GM23248 (cell line): ENCODE measurements at regions not wholly inside any gene's neighbourhood (a gene's known extent, or its start where the extent isn't known, plus 50 kb on each side); places are given as distances from the start of the nearest gene placed in this dataset.
A peak's percentile ranks its signal among the peaks of the same experiment; 100 is the strongest.

Source experiments
- DNase-seq: peaks from one replicate; pipeline ENCODE4 v3.0.0-alpha.2; 2015
- H2AFZ ChIP-seq: fragments of 200-600 bp; sonication (generic); 2 replicates; pipeline ENCODE4 v1.6.1; 2016; ENCODE audit warnings: antibody characterized with exemption
- H3F3A ChIP-seq: fragments of 200-600 bp; sonication (generic); 2 replicates; pipeline ENCODE4 v1.6.1; 2016; ENCODE audit warnings: mild to moderate bottlenecking, antibody characterized with exemption, mixed run types; ENCODE audit not compliant: insufficient read depth
- H3K27ac ChIP-seq: fragments of 200-600 bp; sonication (generic); 2 replicates; pipeline ENCODE4 v1.5.1; 2016; ENCODE audit warnings: mild to moderate bottlenecking
- H3K27me3 ChIP-seq: fragments of 200-600 bp; sonication (generic); replicated peaks from 2 replicates; pipeline ENCODE4 v1.6.1; 2016; ENCODE audit warnings: mild to moderate bottlenecking; ENCODE audit not compliant: insufficient read depth
- H3K36me3 ChIP-seq: fragments of 200-600 bp; sonication (generic); 2 replicates; pipeline ENCODE4 v1.6.1; 2016; ENCODE audit warnings: low read depth, mild to moderate bottlenecking
- H3K4me1 ChIP-seq: fragments of 200-600 bp; sonication (generic); 2 replicates; pipeline ENCODE4 v1.6.1; 2016; ENCODE audit warnings: mild to moderate bottlenecking; ENCODE audit not compliant: insufficient read depth
- H3K4me2 ChIP-seq: fragments of 200-600 bp; sonication (generic); one replicate; pipeline ENCODE4 v1.6.1; 2016; ENCODE audit warnings: mild to moderate bottlenecking; ENCODE audit not compliant: unreplicated experiment
- H3K4me3 ChIP-seq: fragments of 200-600 bp; sonication (generic); 2 replicates; pipeline ENCODE4 v1.5.1; 2016; ENCODE audit warnings: mild to moderate bottlenecking
- H3K79me2 ChIP-seq: fragments of 200-600 bp; sonication (generic); 2 replicates; pipeline ENCODE4 v1.6.1; 2016; ENCODE audit warnings: mild to moderate bottlenecking; ENCODE audit not compliant: insufficient read depth
- H3K9ac ChIP-seq: fragments of 200-600 bp; sonication (generic); 2 replicates; pipeline ENCODE4 v1.6.1; 2016; ENCODE audit warnings: mild to moderate bottlenecking
- H3K9me2 ChIP-seq: fragments of 200-600 bp; sonication (generic); 2 replicates; pipeline ENCODE4 v1.6.1; 2016; ENCODE audit warnings: mixed run types, mild to moderate bottlenecking, moderate library complexity; ENCODE audit not compliant: insufficient read depth
- H3K9me3 ChIP-seq: fragments of 200-600 bp; sonication (generic); one replicate; pipeline ENCODE4 v1.6.1; 2017; ENCODE audit warnings: low read depth
- H4K20me1 ChIP-seq: fragments of 200-600 bp; sonication (generic); 2 replicates; pipeline ENCODE4 v1.6.0; 2016; ENCODE audit not compliant: insufficient read depth
- EZH2 ChIP-seq: fragments of 200-600 bp; sonication (generic); IDR thresholded peaks from 2 replicates; pipeline ENCODE4 v1.6.1; 2018; ENCODE audit warnings: antibody characterized with exemption, mild to moderate bottlenecking; ENCODE audit not compliant: insufficient read depth, poor library complexity, severe bottlenecking
- EZH2phosphoT487 ChIP-seq: fragments of 200-600 bp; sonication (generic); IDR thresholded peaks from 2 replicates; pipeline ENCODE4 v1.6.1; 2018; ENCODE audit warnings: antibody characterized with exemption, moderate library complexity, mild to moderate bottlenecking, low read depth; ENCODE audit not compliant: insufficient read depth
- WGBS, 2 experiments: methylation state at CpG; one replicate each; pipeline ENCODE4 v1.1.6; 2015 to 2017; ENCODE audit warnings: low lambda C conversion rate in 2 of 2, low coverage in 1 of 2; ENCODE audit errors: missing lambda C conversion rate in 2 of 2; 5-methylcytosine and 5-hydroxymethylcytosine counted together
- in situ Hi-C: fragments of 300-500 bp; cut with MboI; formaldehyde crosslinking; loops from 2 replicates; pipeline ENCODE4 v1.15.0; 2020

DNA sequence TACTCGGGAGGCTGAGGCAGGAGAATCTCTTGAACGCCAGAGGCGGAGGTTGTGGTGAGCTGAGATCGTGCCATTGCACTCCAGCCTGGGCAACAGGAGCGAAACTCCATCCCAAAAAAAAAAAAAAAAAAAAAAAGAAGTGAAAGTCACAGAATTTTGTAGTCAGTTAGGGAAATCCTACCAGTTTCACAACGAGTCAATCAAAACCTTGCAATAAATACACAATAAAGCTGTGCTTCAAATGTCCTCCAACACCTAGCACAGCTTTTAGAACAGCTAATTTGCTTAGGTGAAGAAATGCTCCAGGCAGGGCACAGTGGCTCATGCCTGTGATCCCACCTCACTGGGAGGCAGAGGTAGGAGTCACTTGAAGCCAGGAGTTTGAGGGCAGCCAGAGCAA, 112.8 kb upstream of the ATF7IP start:
- in situ Hi-C loops: no loop called here
- H3K9ac ChIP-seq: no peak overlapping the region
- TF ChIP-seq EZH2phosphoT487: no peak
- no peak for TF ChIP-seq EZH2
- H3K27ac ChIP-seq: no peak overlapping the region
- H4K20me1 ChIP-seq: no peaks in the 10 kb centered on the region
- H3K27me3 ChIP-seq: no peaks in the 10 kb centered on the region
- H2AFZ ChIP-seq: no peak overlapping the region
- no peaks in the 10 kb centered on the region for H3K9me2 ChIP-seq
- peaks cover 23% of the 10 kb centered on the region for H3K4me1 ChIP-seq
- H3K9me3 ChIP-seq: no peaks in the 10 kb centered on the region
- 86 to 93% methylated on average over 3 to 6 of the region's 6 CpGs for WGBS, 2 experiments
- H3F3A ChIP-seq: peaks cover 11% of the 10 kb centered on the region; the same call in 1 of the 2 replicates
- no peaks in the 10 kb centered on the region for H3K79me2 ChIP-seq
- no peaks in the 10 kb centered on the region for H3K36me3 ChIP-seq
- no peak overlapping the region for H3K4me3 ChIP-seq
- DNase-seq: no peak
- H3K4me2 ChIP-seq: no peak overlapping the region

DNA sequence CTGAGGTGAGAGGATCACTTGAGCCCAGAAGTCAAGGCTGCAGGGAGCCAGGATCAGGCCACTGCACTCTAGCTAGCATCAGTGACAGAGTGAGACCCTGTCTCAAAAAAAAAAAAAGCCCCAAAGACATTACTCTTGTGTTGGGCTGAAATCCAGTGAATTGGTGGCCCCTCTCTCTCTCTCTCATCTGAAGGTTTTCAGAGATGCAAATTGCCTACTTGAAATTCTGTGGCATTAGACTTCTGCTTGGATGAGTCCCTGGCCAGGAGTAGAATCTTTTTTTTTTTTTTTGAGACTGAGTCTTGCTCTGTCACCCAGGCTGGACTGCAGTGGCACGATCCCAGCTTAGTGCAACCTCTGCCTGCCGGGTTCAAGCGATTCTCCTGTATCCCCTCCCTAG, 112.0 kb upstream of the ATF7IP start:
- Histone ChIP-seq H3K79me2 (no peaks in the 10 kb centered on the region), H3K27me3 (no peaks in the 10 kb centered on the region), H3K9ac (no peak overlapping the region), H3K4me2 (no peak overlapping the region), H2AFZ (no peak overlapping the region), H4K20me1 (no peaks in the 10 kb centered on the region), H3K36me3 (no peaks in the 10 kb centered on the region), H3K9me2 (no peaks in the 10 kb centered on the region), H3K9me3 (no peaks in the 10 kb centered on the region), H3F3A (peaks cover 16% of the 10 kb centered on the region; the same call in 1 of the 2 replicates), H3K4me1 (peaks cover 30% of the 10 kb centered on the region), H3K4me3 (no peak overlapping the region), H3K27ac (no peak overlapping the region)
- in situ Hi-C loops: no loop called here
- DNase-seq: no peak
- no peak for TF ChIP-seq EZH2phosphoT487
- no peak for TF ChIP-seq EZH2
- 79 to 87% methylated on average over 3 of the region's 3 CpGs for WGBS, 2 experiments

DNA sequence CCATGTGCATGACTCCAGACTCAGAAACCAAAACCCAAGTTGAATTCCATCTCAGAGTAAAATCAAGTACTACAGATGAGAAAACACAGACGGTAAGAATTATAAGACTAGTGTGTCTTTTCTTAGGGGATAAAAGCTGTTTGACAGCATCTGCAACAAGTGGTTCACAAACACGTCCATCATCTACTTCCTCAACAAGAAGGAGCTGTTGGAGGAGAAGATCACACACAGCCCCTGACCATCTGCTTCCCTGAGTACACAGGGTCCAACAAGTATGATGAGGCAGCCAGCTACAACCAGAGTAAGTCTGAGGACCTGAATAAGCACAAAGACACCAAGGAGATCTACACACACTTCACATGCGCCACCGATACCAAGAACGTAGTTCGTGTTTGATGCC, 110.7 kb upstream of the ATF7IP start:
- Histone ChIP-seq H3K36me3 (no peaks in the 10 kb centered on the region), H2AFZ (no peak overlapping the region), H3K27ac (no peak overlapping the region), H3K4me1 (peaks cover 35% of the 10 kb centered on the region), H4K20me1 (no peaks in the 10 kb centered on the region), H3F3A (peaks cover 28% of the 10 kb centered on the region), H3K4me2 (no peak overlapping the region), H3K27me3 (no peaks in the 10 kb centered on the region), H3K9ac (no peak overlapping the region), H3K9me3 (no peaks in the 10 kb centered on the region), H3K9me2 (no peaks in the 10 kb centered on the region), H3K79me2 (no peaks in the 10 kb centered on the region), H3K4me3 (no peak overlapping the region)
- in situ Hi-C loops: loop anchor here (5.0 kb wide), 1 partner anchor 108 kb away; no protein-coding TSS in a partner anchor
- TF ChIP-seq EZH2phosphoT487: no peak
- no peak for TF ChIP-seq EZH2
- DNase-seq: no peak
- 84 to 85% methylated on average over 6 of the region's 6 CpGs for whole genome bisulfite sequencing, 2 experiments

DNA sequence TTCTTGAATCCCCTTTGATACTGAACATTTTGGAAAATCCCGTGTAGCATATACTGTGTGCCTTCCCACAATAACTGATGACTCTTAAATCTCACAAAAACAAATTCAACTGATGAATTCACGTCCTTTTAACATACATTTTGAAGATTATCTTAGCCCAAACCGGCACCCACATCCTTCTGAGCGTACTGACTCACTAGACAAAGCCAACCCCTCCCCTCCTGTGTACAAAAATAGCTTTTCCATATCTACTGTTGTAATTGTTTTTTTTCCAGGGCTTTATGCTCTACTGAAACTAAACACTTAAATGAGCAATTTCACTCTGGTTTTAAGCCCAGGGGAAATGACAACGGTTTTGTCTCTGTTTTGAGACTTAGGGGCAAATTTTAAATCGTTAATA, 109.4 kb upstream of the ATF7IP start:
- peak; percentile 79 for DNase-seq
- H3F3A ChIP-seq: peaks cover 39% of the 10 kb centered on the region
- H3K9ac ChIP-seq: peak overlapping the region; percentile 82
- peak overlapping the region; percentile 93 for H3K27ac ChIP-seq
- no peaks in the 10 kb centered on the region for H4K20me1 ChIP-seq
- H3K4me3 ChIP-seq: peak overlapping the region; percentile 38; the same call in 1 of the 2 replicates
- in situ Hi-C loops: loop anchor here (5.0 kb wide), 1 partner anchor 106 kb away; no protein-coding TSS in a partner anchor
- peak overlapping the region; percentile 91 for H2AFZ ChIP-seq
- WGBS, 2 experiments: 25 to 31% methylated on average over 6 of the region's 6 CpGs
- no peaks in the 10 kb centered on the region for H3K27me3 ChIP-seq
- H3K36me3 ChIP-seq: no peaks in the 10 kb centered on the region
- no peaks in the 10 kb centered on the region for H3K79me2 ChIP-seq
- no peaks in the 10 kb centered on the region for H3K9me3 ChIP-seq
- TF ChIP-seq EZH2phosphoT487: no peak
- no peak for TF ChIP-seq EZH2
- no peaks in the 10 kb centered on the region for H3K9me2 ChIP-seq
- peak overlapping the region; percentile 78 for H3K4me2 ChIP-seq
- peaks cover 48% of the 10 kb centered on the region for H3K4me1 ChIP-seq
